SK-N-SH treated with all-trans-retinoic acid at 6 μM for 48 hours (cell line): ENCODE measurements at regions not wholly inside any gene's neighbourhood (a gene's known extent, or its start where the extent isn't known, plus 50 kb on each side); places are given as distances from the start of the nearest gene placed in this dataset.
"Not testable (repeated sequence)": the region's sequence is repeated elsewhere in the genome, so short reads cannot be mapped to it uniquely, and the experiment has no call there.

ENCODE experiments used
- ATAC-seq: fragments of 200-7000 bp; cut with Tn5 transposase; 3 replicates; pipeline ENCODE4 v1.9.1; 2020; ENCODE audit warnings: mild to moderate bottlenecking, moderate library complexity
- ARNTL ChIP-seq: fragments of 450-650 bp; formaldehyde crosslinking; IDR thresholded peaks from 2 replicates; pipeline ENCODE4 v1.5.0; 2020; ENCODE audit warnings: low read depth, mild to moderate bottlenecking, moderate library complexity, borderline replicate concordance
- ESRRG ChIP-seq: fragments of 250-450 bp; sonication (Bioruptor Pico); IDR thresholded peaks from 2 replicates; pipeline ENCODE4 v1.6.1; 2021; ENCODE audit warnings: mild to moderate bottlenecking
- GLIS3 ChIP-seq: fragments of 250-450 bp; sonication (Bioruptor Pico); IDR thresholded peaks from 2 replicates; pipeline ENCODE4 v1.5.0; 2020; ENCODE audit warnings: mild to moderate bottlenecking, moderate library complexity
- ISL1 ChIP-seq: fragments of 250-450 bp; sonication (Bioruptor Pico); IDR thresholded peaks from 2 replicates; pipeline ENCODE4 v2.1.2; 2022; ENCODE audit warnings: mild to moderate bottlenecking, moderate library complexity
- OSR1 ChIP-seq: fragments of 250-450 bp; sonication (Bioruptor Pico); IDR thresholded peaks from 2 replicates; pipeline ENCODE4 v1.8.0; 2022; ENCODE audit warnings: moderate library complexity, mild to moderate bottlenecking, inconsistent platforms
- PPARA ChIP-seq: fragments of 250-450 bp; sonication (Bioruptor Pico); IDR thresholded peaks from 2 replicates; pipeline ENCODE4 v1.5.0; 2020; ENCODE audit warnings: mild to moderate bottlenecking, borderline replicate concordance
- RARB ChIP-seq: fragments of 250-450 bp; sonication (Bioruptor Pico); IDR thresholded peaks from 2 replicates; pipeline ENCODE4 v1.8.0; 2021; ENCODE audit warnings: mild to moderate bottlenecking, moderate library complexity
- TCF4 ChIP-seq: fragments of 250-450 bp; sonication (Bioruptor Pico); IDR thresholded peaks from 2 replicates; pipeline ENCODE4 v1.8.0; 2021; ENCODE audit warnings: mild to moderate bottlenecking, moderate library complexity, borderline replicate concordance
- TSHZ2 ChIP-seq: fragments of 250-450 bp; sonication (Bioruptor Pico); IDR thresholded peaks from 2 replicates; pipeline ENCODE4 v1.5.0; 2020; ENCODE audit warnings: mild to moderate bottlenecking, moderate library complexity
- ZC3H10 ChIP-seq: fragments of 250-450 bp; sonication (Bioruptor Pico); IDR thresholded peaks from 2 replicates; pipeline ENCODE4 v1.5.1; 2021; ENCODE audit warnings: mild to moderate bottlenecking, moderate library complexity
- ZFP3 ChIP-seq: fragments of 250-450 bp; sonication (Bioruptor Pico); IDR thresholded peaks from 2 replicates; pipeline ENCODE4 v1.5.0; 2020; ENCODE audit warnings: mild to moderate bottlenecking, moderate library complexity
- ZFP30 ChIP-seq: fragments of 450-650 bp; formaldehyde crosslinking; IDR thresholded peaks from 2 replicates; pipeline ENCODE4 v1.5.0; 2022; ENCODE audit warnings: mild to moderate bottlenecking, moderate library complexity
- ZNF565 ChIP-seq: fragments of 450-650 bp; formaldehyde crosslinking; conservative IDR thresholded peaks from 2 replicates; pipeline ENCODE4 v1.5.0; 2020; ENCODE audit warnings: low read depth, mild to moderate bottlenecking, moderate library complexity
- ZNF70 ChIP-seq: fragments of 450-650 bp; formaldehyde crosslinking; IDR thresholded peaks from 2 replicates; pipeline ENCODE4 v1.5.0; 2020; ENCODE audit warnings: mild to moderate bottlenecking, moderate library complexity
- ZNF8 ChIP-seq: fragments of 450-650 bp; formaldehyde crosslinking; IDR thresholded peaks from 2 replicates; pipeline ENCODE4 v1.5.0; 2020; ENCODE audit warnings: mild to moderate bottlenecking, moderate library complexity
- TF ChIP-seq, protein P1 (sequence below): fragments of 250-450 bp; sonication (Bioruptor Pico); IDR thresholded peaks from 2 replicates; pipeline ENCODE4 v1.8.0; 2020; ENCODE audit warnings: mild to moderate bottlenecking, moderate library complexity, borderline replicate concordance
- TF ChIP-seq, protein P2 (sequence below): fragments of 250-450 bp; sonication (Bioruptor Pico); IDR thresholded peaks from 2 replicates; pipeline ENCODE4 v1.5.1; 2020; ENCODE audit warnings: low read depth, mild to moderate bottlenecking, moderate library complexity
- TF ChIP-seq, protein P3 (sequence below): fragments of 250-450 bp; sonication (Bioruptor Pico); IDR thresholded peaks from 2 replicates; pipeline ENCODE4 v1.8.0; 2021; ENCODE audit warnings: low read depth, mild to moderate bottlenecking, moderate library complexity, borderline replicate concordance
- TF ChIP-seq, protein P4 (sequence below): fragments of 250-450 bp; sonication (Bioruptor Pico); IDR thresholded peaks from 2 replicates; pipeline ENCODE4 v1.5.1; 2021; ENCODE audit warnings: mild to moderate bottlenecking, moderate library complexity

- ATAC-seq = not testable (repeated sequence)
Observed at GRCh38 chr13:86253497-86253896, 454.3 kb upstream of the SLITRK6 start.

DNA sequence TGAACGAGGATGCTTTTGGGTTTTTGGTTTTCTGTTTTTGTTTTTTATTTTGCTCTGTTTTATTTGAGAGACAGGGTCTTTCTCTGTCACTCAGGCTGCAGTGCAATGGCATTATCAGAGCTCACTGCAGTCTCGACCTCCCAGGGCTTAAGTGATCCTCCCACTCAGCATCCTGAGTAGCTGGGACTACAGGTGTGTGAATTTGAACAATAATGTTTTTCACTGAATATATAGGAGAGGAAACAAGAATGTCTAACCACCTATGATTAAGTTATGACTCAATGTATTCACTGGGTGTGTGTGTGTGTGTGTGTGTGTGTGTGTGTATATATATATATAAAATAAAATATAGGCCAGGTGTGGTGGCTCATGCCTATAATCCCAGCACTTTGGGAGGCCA is 456.6 kb upstream of the SLITRK6 start:
- not testable (repeated sequence) for ATAC-seq

DNA sequence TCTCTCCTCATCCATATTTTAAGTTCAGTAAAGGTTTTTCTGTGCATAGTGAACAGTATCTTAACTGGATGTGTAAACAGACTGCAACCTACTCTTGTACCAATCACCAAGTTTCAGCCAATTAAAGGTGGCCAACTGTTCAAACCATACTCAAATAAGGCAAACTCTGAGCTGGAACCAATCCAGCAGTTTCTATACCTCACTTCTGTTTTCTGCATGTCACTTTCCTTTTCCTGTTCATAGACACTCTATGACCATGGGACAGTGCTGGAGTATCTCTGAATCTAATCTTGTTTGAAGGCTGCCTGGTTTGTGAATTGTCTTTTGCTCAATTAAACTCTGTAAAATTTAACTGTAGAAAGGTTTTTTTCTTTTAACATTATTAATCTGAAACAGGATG is 470.3 kb upstream of the SLITRK6 start:
- no peak for TF ChIP-seq ZNF565
- no peak for TF ChIP-seq ARNTL (CRISPR knock-in tag)
- TF ChIP-seq OSR1 = no peak
- TF ChIP-seq, protein P1, sequence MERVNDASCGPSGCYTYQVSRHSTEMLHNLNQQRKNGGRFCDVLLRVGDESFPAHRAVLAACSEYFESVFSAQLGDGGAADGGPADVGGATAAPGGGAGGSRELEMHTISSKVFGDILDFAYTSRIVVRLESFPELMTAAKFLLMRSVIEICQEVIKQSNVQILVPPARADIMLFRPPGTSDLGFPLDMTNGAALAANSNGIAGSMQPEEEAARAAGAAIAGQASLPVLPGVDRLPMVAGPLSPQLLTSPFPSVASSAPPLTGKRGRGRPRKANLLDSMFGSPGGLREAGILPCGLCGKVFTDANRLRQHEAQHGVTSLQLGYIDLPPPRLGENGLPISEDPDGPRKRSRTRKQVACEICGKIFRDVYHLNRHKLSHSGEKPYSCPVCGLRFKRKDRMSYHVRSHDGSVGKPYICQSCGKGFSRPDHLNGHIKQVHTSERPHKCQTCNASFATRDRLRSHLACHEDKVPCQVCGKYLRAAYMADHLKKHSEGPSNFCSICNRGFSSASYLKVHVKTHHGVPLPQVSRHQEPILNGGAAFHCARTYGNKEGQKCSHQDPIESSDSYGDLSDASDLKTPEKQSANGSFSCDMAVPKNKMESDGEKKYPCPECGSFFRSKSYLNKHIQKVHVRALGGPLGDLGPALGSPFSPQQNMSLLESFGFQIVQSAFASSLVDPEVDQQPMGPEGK (CRISPR knock-in tag) = no peak
- no peak for TF ChIP-seq ISL1 (CRISPR knock-in tag)
- TF ChIP-seq ZNF8 (CRISPR knock-in tag) = no peak
- TF ChIP-seq, protein P2, sequence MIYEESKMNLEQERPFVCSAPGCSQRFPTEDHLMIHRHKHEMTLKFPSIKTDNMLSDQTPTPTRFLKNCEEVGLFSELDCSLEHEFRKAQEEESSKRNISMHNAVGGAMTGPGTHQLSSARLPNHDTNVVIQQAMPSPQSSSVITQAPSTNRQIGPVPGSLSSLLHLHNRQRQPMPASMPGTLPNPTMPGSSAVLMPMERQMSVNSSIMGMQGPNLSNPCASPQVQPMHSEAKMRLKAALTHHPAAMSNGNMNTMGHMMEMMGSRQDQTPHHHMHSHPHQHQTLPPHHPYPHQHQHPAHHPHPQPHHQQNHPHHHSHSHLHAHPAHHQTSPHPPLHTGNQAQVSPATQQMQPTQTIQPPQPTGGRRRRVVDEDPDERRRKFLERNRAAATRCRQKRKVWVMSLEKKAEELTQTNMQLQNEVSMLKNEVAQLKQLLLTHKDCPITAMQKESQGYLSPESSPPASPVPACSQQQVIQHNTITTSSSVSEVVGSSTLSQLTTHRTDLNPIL = no peak
- no peak for ATAC-seq

DNA sequence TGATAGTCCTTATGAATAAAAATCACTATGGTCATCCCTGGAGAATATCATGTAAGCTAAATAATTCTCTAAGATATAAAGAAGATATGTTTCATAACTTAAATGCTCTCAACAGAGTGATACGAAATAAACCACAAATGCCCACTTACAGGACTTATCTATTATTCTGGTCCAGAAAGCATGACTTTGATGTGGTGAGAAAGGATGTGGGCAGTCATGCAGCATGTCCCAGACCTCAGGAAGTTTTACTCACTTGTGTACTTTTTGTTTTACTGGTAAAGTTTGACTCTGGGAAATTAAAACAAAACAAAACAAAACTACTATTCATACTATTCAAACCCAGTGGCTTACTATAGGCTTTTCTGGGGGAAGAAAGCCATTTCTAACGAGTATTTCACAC is 483.2 kb upstream of the SLITRK6 start:
- TF ChIP-seq, protein P3, sequence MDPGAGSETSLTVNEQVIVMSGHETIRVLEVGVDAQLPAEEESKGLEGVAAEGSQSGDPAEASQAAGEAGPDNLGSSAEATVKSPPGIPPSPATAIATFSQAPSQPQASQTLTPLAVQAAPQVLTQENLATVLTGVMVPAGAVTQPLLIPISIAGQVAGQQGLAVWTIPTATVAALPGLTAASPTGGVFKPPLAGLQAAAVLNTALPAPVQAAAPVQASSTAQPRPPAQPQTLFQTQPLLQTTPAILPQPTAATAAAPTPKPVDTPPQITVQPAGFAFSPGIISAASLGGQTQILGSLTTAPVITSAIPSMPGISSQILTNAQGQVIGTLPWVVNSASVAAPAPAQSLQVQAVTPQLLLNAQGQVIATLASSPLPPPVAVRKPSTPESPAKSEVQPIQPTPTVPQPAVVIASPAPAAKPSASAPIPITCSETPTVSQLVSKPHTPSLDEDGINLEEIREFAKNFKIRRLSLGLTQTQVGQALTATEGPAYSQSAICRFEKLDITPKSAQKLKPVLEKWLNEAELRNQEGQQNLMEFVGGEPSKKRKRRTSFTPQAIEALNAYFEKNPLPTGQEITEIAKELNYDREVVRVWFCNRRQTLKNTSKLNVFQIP = no peak
- no peak for TF ChIP-seq TSHZ2 (CRISPR knock-in tag)
- no peak for TF ChIP-seq ZFP3 (CRISPR knock-in tag)
- TF ChIP-seq ZFP30 = no peak
- TF ChIP-seq OSR1 = no peak
- no peak for TF ChIP-seq ZC3H10 (CRISPR knock-in tag)
- TF ChIP-seq, protein P4, sequence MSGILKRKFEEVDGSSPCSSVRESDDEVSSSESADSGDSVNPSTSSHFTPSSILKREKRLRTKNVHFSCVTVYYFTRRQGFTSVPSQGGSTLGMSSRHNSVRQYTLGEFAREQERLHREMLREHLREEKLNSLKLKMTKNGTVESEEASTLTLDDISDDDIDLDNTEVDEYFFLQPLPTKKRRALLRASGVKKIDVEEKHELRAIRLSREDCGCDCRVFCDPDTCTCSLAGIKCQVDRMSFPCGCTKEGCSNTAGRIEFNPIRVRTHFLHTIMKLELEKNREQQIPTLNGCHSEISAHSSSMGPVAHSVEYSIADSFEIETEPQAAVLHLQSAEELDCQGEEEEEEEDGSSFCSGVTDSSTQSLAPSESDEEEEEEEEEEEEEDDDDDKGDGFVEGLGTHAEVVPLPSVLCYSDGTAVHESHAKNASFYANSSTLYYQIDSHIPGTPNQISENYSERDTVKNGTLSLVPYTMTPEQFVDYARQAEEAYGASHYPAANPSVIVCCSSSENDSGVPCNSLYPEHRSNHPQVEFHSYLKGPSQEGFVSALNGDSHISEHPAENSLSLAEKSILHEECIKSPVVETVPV (CRISPR knock-in tag) = no peak
- TF ChIP-seq TCF4 (CRISPR knock-in tag) = no peak
- TF ChIP-seq ZNF70 (CRISPR knock-in tag) = no peak
- TF ChIP-seq RARB (CRISPR knock-in tag) = no peak
- no peak for TF ChIP-seq GLIS3
- TF ChIP-seq ESRRG = no peak
- no peak for TF ChIP-seq ZNF565
- no peak for TF ChIP-seq PPARA (CRISPR knock-in tag)
- TF ChIP-seq, protein P2 = no peak
- ATAC-seq = no peak
